GM12875 (cell line): ENCODE measurements at regions not wholly inside any gene's neighbourhood (a gene's known extent, or its start where the extent isn't known, plus 50 kb on each side); places are given as distances from the start of the nearest gene placed in this dataset.
"Not testable (repeated sequence)": the region's sequence is repeated elsewhere in the genome, so short reads cannot be mapped to it uniquely, and the experiment has no call there.

Experiments used
- H3K4me3 ChIP-seq: one replicate; pipeline ENCODE4 v1.5.1; 2011; ENCODE audit warnings: low read depth, low read length, control low read depth
- CTCF ChIP-seq: IDR thresholded peaks from 2 replicates; pipeline ENCODE4 v1.5.1; 2011; ENCODE audit warnings: low read depth, mild to moderate bottlenecking, control low read depth, inconsistent platforms, low read length, moderate library complexity, borderline replicate concordance; ENCODE audit not compliant: insufficient read depth

GRCh38 chr18:22709288-22710060, 223.7 kb upstream of the RBBP8 start:
- H3K4me3 ChIP-seq, result no peak overlapping the region
- no peak for TF ChIP-seq CTCF

- H3K4me3 ChIP-seq, result no peak overlapping the region
- TF ChIP-seq CTCF, result no peak
Measured at GRCh38 chr18:22710673-22711191, 222.4 kb upstream of the RBBP8 start.

GRCh38 chr18:22711192-22711685, 221.9 kb upstream of the RBBP8 start:
- H3K4me3 ChIP-seq, result no peak overlapping the region
- TF ChIP-seq CTCF, result no peak

GRCh38 chr18:22713511-22713910, 219.6 kb upstream of the RBBP8 start:
- no peak for TF ChIP-seq CTCF

GRCh38 chr18:22717536-22717935, 215.6 kb upstream of the RBBP8 start:
- not testable (repeated sequence) for H3K4me3 ChIP-seq

More at GRCh38 chr18:22713511-22713910, 219.6 kb upstream of the RBBP8 start:
- H3K4me3 ChIP-seq, result no peak overlapping the region

GRCh38 chr18:22723221-22723620, 209.9 kb upstream of the RBBP8 start:
- TF ChIP-seq CTCF, result no peak
- no peak overlapping the region for H3K4me3 ChIP-seq

- TF ChIP-seq CTCF, result no peak
- no peak overlapping the region for H3K4me3 ChIP-seq
Measured at GRCh38 chr18:22723773-22724172, 209.4 kb upstream of the RBBP8 start.
